Peyer's patch (tissue), 4 donors: ENCODE measurements at regions not wholly inside any gene's neighbourhood (a gene's known extent, or its start where the extent isn't known, plus 50 kb on each side); places are given as distances from the start of the nearest gene placed in this dataset.

ENCODE experiments used
- POLR2A ChIP-seq, 2 donors: fragments of 450-650 bp; IDR thresholded peaks; one replicate each; pipeline ENCODE4 v1.5.1; 2017; ENCODE audit warnings: antibody characterized with exemption in 2 of 2, mild to moderate bottlenecking in 2 of 2, moderate library complexity in 2 of 2
- TF ChIP-seq, protein P1 (sequence below), 6 experiments: fragments of 450-650 bp in 4 of 6; fragments of 200-600 bp in 2 of 6; sonication (generic) in 1 of 6; IDR thresholded peaks; one replicate each; pipeline ENCODE4 v1.5.1; 2017 to 2019; ENCODE audit warnings: antibody characterized with exemption in 6 of 6, mild to moderate bottlenecking in 3 of 6, moderate library complexity in 1 of 6

DNA sequence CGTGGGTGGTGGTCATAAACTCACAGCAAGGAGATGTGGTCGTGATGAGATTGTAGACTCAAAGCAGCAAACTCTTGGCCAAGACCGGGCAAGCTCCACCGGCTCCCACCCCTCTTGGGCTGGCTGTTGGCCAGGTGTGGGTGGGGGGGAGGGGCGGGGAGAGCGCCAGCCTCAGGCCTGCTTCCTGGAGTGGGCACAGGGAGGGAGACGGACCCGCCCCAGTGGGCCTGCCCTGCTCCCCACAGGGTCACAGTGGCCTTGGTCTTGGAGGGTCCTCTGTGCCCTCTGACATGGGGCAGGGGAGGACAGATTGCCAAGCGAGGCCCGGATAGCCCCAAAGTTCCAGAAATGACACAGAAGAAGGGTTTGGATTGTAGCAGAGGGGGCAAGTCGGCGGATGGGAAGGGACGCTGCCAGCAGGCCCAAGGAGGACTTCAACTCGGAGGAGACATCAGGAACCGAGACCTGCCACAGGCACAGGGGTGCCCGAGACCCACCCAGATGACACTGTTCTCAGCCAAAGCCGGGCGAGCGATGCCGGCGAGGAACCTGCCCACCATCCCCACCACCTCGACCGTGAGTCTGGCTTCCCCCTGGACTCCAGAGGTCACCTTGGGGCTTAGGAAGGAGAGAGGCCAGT, 85.4 kb upstream of the ACTRT2 start:
- no peak for TF ChIP-seq POLR2A (IDR thresholded peaks at IDR 0.05)
- TF ChIP-seq, protein P1, sequence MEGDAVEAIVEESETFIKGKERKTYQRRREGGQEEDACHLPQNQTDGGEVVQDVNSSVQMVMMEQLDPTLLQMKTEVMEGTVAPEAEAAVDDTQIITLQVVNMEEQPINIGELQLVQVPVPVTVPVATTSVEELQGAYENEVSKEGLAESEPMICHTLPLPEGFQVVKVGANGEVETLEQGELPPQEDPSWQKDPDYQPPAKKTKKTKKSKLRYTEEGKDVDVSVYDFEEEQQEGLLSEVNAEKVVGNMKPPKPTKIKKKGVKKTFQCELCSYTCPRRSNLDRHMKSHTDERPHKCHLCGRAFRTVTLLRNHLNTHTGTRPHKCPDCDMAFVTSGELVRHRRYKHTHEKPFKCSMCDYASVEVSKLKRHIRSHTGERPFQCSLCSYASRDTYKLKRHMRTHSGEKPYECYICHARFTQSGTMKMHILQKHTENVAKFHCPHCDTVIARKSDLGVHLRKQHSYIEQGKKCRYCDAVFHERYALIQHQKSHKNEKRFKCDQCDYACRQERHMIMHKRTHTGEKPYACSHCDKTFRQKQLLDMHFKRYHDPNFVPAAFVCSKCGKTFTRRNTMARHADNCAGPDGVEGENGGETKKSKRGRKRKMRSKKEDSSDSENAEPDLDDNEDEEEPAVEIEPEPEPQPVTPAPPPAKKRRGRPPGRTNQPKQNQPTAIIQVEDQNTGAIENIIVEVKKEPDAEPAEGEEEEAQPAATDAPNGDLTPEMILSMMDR (IDR thresholded peaks at IDR 0.05), result no peak
